Hindlimb muscle (tissue), 1 donor: ENCODE measurements at regions not wholly inside any gene's neighbourhood (a gene's known extent, or its start where the extent isn't known, plus 50 kb on each side); places are given as distances from the start of the nearest gene placed in this dataset.
A peak's percentile ranks its signal among the peaks of the same experiment; 100 is the strongest.

Experiments
- DNase-seq: peaks from one replicate; pipeline ENCODE4 v3.0.0-alpha.2; 2013

GRCh38 chr2:238655974-238656722 lies 191.7 kb upstream of the TWIST2 start:
- no peak for DNase-seq

- DNase-seq, result peak; percentile 56
Measured at GRCh38 chr2:238657132-238658053, 190.5 kb upstream of the TWIST2 start.

GRCh38 chr2:238658054-238658407 lies 189.9 kb upstream of the TWIST2 start:
- DNase-seq, result no peak

GRCh38 chr2:238658820-238659219 lies 189.1 kb upstream of the TWIST2 start:
- no peak for DNase-seq

- DNase-seq, result no peak
Measured at GRCh38 chr2:238659231-238659630, 188.7 kb upstream of the TWIST2 start.

- no peak for DNase-seq
Measured at GRCh38 chr2:238663586-238663985, 184.3 kb upstream of the TWIST2 start.

- no peak for DNase-seq
Measured at GRCh38 chr2:238665919-238666318, 182.0 kb upstream of the TWIST2 start.

- no peak for DNase-seq
Measured at GRCh38 chr2:238666543-238666942, 181.3 kb upstream of the TWIST2 start.

- DNase-seq, result no peak
Measured at GRCh38 chr2:238667008-238667407, 180.9 kb upstream of the TWIST2 start.

- DNase-seq, result no peak
Measured at GRCh38 chr2:238667639-238668038, 180.2 kb upstream of the TWIST2 start.

GRCh38 chr2:238668426-238668825 lies 179.5 kb upstream of the TWIST2 start:
- DNase-seq, result no peak

GRCh38 chr2:238669046-238669445 lies 178.8 kb upstream of the TWIST2 start:
- DNase-seq, result no peak

- DNase-seq, result no peak
Measured at GRCh38 chr2:238669581-238670080, 178.3 kb upstream of the TWIST2 start.

- DNase-seq, result no peak
Measured at GRCh38 chr2:238670111-238670585, 177.7 kb upstream of the TWIST2 start.

GRCh38 chr2:238682536-238682935 lies 165.3 kb upstream of the TWIST2 start:
- DNase-seq, result no peak

GRCh38 chr2:238684362-238685326 lies 163.2 kb upstream of the TWIST2 start:
- no peak for DNase-seq

- no peak for DNase-seq
Measured at GRCh38 chr2:238685327-238685709, 162.6 kb upstream of the TWIST2 start.

- no peak for DNase-seq
Measured at GRCh38 chr2:238685713-238686112, 162.2 kb upstream of the TWIST2 start.

- no peak for DNase-seq
Measured at GRCh38 chr2:238686223-238686622, 161.7 kb upstream of the TWIST2 start.

GRCh38 chr2:238688193-238689153 lies 159.4 kb upstream of the TWIST2 start:
- DNase-seq, result no peak

GRCh38 chr2:238689331-238689730 lies 158.6 kb upstream of the TWIST2 start:
- no peak for DNase-seq
